Activated naive CD4-positive, alpha-beta T cell treated with anti-CD3 and anti-CD28 coated beads for 36 hours (primary cell): ENCODE measurements at regions not wholly inside any gene's neighbourhood (a gene's known extent, or its start where the extent isn't known, plus 50 kb on each side); places are given as distances from the start of the nearest gene placed in this dataset.
A peak's percentile ranks its signal among the peaks of the same experiment; 100 is the strongest.
"Not testable (repeated sequence)": the region's sequence is repeated elsewhere in the genome, so short reads cannot be mapped to it uniquely, and the experiment has no call there.

Experiments used
- CTCF ChIA-PET: fragments of 350-600 bp; sonication (Branson Sonifier 250); formaldehyde crosslinking; loops from one replicate; lab custom pipeline; 2021; ENCODE audit warnings: antibody characterized with exemption; lab: Charles Lee
- DNase-seq: peaks from one replicate; pipeline ENCODE4 v3.0.0-alpha.2; 2020
- H3K27ac Mint-ChIP-seq: one replicate; pipeline ENCODE4 v1.8.0; 2021; ENCODE audit warnings: mild to moderate bottlenecking, mixed read lengths
- H3K27me3 Mint-ChIP-seq: one replicate; pipeline ENCODE4 v1.8.0; 2021; ENCODE audit warnings: low read depth, mixed read lengths
- H3K36me3 Mint-ChIP-seq: one replicate; pipeline ENCODE4 v1.8.0; 2021; ENCODE audit warnings: low read depth, mixed read lengths
- H3K4me1 Mint-ChIP-seq: one replicate; pipeline ENCODE4 v1.8.0; 2021; ENCODE audit warnings: low read depth, mixed read lengths
- H3K4me3 Mint-ChIP-seq: one replicate; pipeline ENCODE4 v1.8.0; 2021; ENCODE audit warnings: mild to moderate bottlenecking, moderate library complexity, mixed read lengths
- H3K9me3 Mint-ChIP-seq: one replicate; pipeline ENCODE4 v1.8.0; 2021; ENCODE audit warnings: mixed read lengths
- intact Hi-C: fragments of 100-400 bp; cut with micrococcal nuclease; formaldehyde crosslinking; loops from one replicate; pipeline ENCODE4 v1.15.1; 2023

GRCh38 chr19:20431826-20432225 lies 133.8 kb downstream of the ZNF737 start:
- Mint-ChIP-seq H3K4me3 (no peak overlapping the region), H3K9me3 (peaks cover 3% of the 10 kb centered on the region), H3K36me3 (no peaks in the 10 kb centered on the region), H3K4me1 (peaks cover 2% of the 10 kb centered on the region), H3K27ac (no peak overlapping the region), H3K27me3 (no peaks in the 10 kb centered on the region)
- intact Hi-C loops = no loop called here
- DNase-seq = no peak
- CTCF ChIA-PET = no interaction called here

GRCh38 chr19:20423381-20424197 lies 142.0 kb downstream of the ZNF737 start:
- peaks cover 37% of the 10 kb centered on the region for H3K36me3 Mint-ChIP-seq
- H3K9me3 Mint-ChIP-seq = peaks cover 4% of the 10 kb centered on the region
- peak overlapping the region; percentile 98 for H3K27ac Mint-ChIP-seq
- peaks cover 10% of the 10 kb centered on the region for H3K4me1 Mint-ChIP-seq
- H3K27me3 Mint-ChIP-seq = no peaks in the 10 kb centered on the region
- peak overlapping the region; percentile 94 for H3K4me3 Mint-ChIP-seq
- peak; percentile 59 for DNase-seq
- intact Hi-C loops = loop anchor here (1.0 to 10.0 kb wide), 7 partner anchors 142 to 661 kb away; partner anchors contain the start of genes ZNF430, ZNF486, ZNF714 and ZNF737
- CTCF ChIA-PET = interaction anchor here (1.4 kb wide), 1 partner anchor 352 kb away, joined by 3 read pairs; the partner anchor contains the start of gene ZNF66

DNA sequence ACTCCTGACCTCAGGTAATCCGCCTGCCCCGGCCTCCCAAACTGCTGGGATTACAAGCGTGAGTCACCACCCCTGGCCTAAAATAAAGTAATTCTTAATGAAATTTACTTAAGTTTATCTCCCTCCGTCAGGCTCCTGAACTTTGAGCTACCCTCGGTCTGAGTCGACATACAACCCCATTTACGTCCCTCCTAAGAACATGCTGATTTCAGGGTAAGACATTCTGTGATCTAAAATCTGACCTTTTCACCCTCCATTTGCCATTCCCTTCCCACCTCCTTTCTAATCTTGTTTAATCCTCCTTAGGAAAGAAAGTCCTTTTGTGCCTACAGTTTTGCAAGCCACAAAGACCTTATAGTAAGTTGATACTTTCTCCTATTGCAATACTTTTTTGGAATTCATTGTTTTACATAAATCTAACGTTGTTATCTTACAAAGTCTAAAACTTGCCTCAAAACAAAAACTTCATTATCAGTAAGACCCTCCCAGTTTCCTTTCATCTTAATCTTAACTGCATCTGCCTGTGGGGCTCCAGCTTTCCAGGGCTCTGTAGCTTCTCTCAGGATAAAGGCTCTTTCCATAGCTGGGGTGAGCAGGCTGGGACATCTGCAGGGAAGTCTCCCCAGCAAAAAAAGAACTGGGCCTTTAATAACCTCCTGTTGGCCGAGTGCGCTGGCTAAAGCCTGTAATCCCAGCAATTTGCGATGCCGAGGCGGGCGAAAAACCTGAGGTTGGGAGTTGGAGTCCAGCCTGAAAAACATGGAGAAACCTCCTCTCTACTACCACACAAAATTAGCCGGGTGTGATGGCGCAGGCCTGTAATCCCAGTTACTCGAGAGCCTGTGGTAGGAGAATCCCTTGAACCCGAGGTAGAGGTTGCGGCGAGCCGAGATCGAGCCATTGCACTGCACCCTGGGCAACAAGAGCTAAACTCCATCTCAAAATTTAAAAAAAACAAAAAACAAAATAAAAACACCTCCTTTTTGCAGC lies 143.1 kb downstream of the ZNF737 start:
- Mint-ChIP-seq H3K4me3 (peak overlapping the region; percentile 94), H3K27ac (no peak overlapping the region), H3K36me3 (peaks cover 45% of the 10 kb centered on the region), H3K9me3 (peaks cover 4% of the 10 kb centered on the region), H3K4me1 (peaks cover 10% of the 10 kb centered on the region), H3K27me3 (no peaks in the 10 kb centered on the region)
- intact Hi-C loops = loop anchor here (5.0 to 10.0 kb wide), 4 partner anchors 258 to 662 kb away; partner anchors contain the start of genes ZNF430, ZNF486, ZNF714 and ZNF93
- CTCF ChIA-PET = no interaction called here
- DNase-seq = no peak

- no peak for DNase-seq
- no peak overlapping the region for H3K27ac Mint-ChIP-seq
- peaks cover 79% of the 10 kb centered on the region for H3K36me3 Mint-ChIP-seq
- peaks cover 4% of the 10 kb centered on the region for H3K9me3 Mint-ChIP-seq
- no peak overlapping the region for H3K4me3 Mint-ChIP-seq
- H3K4me1 Mint-ChIP-seq = peaks cover 5% of the 10 kb centered on the region
- intact Hi-C loops = no loop called here
- CTCF ChIA-PET = no interaction called here
- H3K27me3 Mint-ChIP-seq = no peaks in the 10 kb centered on the region
These were observed 148.9 kb downstream of the ZNF737 start for GRCh38 chr19:20416661-20417060.

DNA sequence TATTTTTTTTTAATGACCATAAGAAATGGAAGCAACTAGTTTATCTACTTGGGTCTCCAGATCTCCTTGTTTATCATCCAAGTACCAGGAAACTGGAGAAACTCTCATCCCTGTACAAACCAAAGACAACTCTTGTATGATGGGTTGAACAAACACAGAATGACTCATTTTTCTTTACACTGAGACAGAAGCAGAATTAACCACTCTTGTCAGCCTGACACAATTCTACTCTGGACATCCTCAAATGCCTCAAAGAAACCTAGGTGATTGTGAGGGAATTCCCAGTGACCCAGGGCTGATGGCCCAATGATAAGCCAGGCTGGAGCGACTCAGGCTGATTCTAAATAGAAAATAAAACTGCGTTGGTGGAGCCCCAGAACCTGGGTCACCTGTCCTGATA lies 151.5 kb downstream of the ZNF737 start:
- CTCF ChIA-PET = no interaction called here
- DNase-seq = no peak
- no peaks in the 10 kb centered on the region for H3K27me3 Mint-ChIP-seq
- H3K27ac Mint-ChIP-seq = no peak overlapping the region
- no peak overlapping the region for H3K4me3 Mint-ChIP-seq
- peaks cover 75% of the 10 kb centered on the region for H3K36me3 Mint-ChIP-seq
- H3K9me3 Mint-ChIP-seq = peaks cover 5% of the 10 kb centered on the region
- H3K4me1 Mint-ChIP-seq = peaks cover 3% of the 10 kb centered on the region
- intact Hi-C loops = no loop called here

GRCh38 chr19:20413705-20414104 lies 151.9 kb downstream of the ZNF737 start:
- Mint-ChIP-seq H3K9me3 (peaks cover 5% of the 10 kb centered on the region), H3K36me3 (peaks cover 76% of the 10 kb centered on the region)
- CTCF ChIA-PET = no interaction called here

DNA sequence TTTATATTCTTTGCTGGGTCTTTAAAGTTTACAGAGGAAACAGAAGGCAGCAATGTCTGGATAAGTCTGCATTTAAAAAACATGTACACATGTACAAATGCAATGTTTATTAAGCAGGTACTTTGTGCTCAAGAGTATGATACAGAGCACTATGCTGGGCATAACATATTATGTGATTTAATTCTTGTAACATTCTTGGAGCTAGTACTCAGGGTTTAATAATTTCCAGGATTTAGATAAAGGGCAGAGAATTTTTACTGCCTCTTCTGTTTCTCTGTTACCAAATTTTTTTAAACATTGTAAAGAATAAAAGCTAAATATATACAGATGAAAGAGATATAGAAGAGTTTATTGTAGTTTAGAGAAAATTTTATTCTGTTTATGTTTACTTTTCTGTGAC lies 152.7 kb downstream of the ZNF737 start:
- DNase-seq = no peak
- H3K4me1 Mint-ChIP-seq = peaks cover 3% of the 10 kb centered on the region
- H3K9me3 Mint-ChIP-seq = peaks cover 5% of the 10 kb centered on the region
- intact Hi-C loops = no loop called here
- CTCF ChIA-PET = no interaction called here
- H3K36me3 Mint-ChIP-seq = peaks cover 75% of the 10 kb centered on the region
- no peak overlapping the region for H3K27ac Mint-ChIP-seq
- no peaks in the 10 kb centered on the region for H3K27me3 Mint-ChIP-seq
- no peak overlapping the region for H3K4me3 Mint-ChIP-seq

More at GRCh38 chr19:20413705-20414104, 151.9 kb downstream of the ZNF737 start:
- Mint-ChIP-seq H3K4me1 (peaks cover 3% of the 10 kb centered on the region), H3K27ac (no peak overlapping the region), H3K4me3 (no peak overlapping the region), H3K27me3 (no peaks in the 10 kb centered on the region)
- no peak for DNase-seq
- intact Hi-C loops = no loop called here

DNA sequence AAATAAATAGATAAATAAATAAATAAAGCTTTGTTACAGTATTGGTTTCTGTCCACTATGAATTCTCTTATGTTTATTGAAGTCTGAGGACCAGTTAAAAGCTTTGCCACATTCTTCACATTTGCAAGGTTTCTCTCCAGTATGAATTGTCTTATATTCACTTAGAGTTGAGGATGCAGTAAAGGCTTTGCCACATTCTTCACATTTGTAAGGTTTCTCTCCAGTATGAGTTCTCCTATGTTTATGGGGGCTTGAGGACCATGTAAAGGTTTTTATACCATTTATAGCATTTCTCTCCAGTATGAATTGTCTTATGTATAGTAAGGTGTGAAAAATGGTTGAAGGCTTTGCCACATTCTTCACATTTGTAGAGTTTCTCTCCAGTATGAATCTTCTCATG lies 168.3 kb downstream of the ZNF737 start:
- H3K36me3 Mint-ChIP-seq = peaks cover 42% of the 10 kb centered on the region

DNA sequence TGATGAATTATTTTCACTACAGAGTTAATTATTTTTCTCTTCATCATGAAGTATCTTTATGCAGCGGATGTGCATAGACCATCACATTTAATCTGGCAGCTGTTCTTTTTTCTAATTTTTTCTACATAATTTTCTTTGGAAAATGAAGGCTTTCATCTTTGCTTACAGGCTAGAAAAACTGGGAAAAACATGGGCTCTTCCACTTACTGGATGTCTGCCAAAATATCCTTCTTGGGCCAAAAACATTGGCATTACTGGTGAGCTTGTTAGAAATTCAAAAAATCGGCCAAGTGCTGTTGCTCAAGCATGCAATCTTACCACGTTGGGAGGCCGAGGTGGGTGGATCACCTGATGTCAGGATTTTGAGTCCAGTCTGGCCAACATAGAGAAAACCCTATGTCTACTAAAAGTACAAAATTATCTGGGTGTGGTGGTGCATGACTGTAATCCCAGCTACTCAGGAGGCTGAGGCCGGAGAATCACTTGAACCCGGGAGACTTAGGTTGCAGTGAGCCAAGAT lies 176.8 kb downstream of the ZNF737 start:
- Mint-ChIP-seq H3K4me1 (no peaks in the 10 kb centered on the region), H3K9me3 (peaks cover 21% of the 10 kb centered on the region), H3K4me3 (no peak overlapping the region), H3K36me3 (peaks cover 6% of the 10 kb centered on the region), H3K27me3 (no peaks in the 10 kb centered on the region), H3K27ac (no peak overlapping the region)
- DNase-seq = no peak
- CTCF ChIA-PET = no interaction called here
- intact Hi-C loops = no loop called here

More for the DNA sequence above, 168.3 kb downstream of the ZNF737 start:
- Mint-ChIP-seq H3K9me3 (peaks cover 40% of the 10 kb centered on the region), H3K27me3 (no peaks in the 10 kb centered on the region), H3K4me3 (no peak overlapping the region), H3K4me1 (no peaks in the 10 kb centered on the region), H3K27ac (no peak overlapping the region)
- intact Hi-C loops = no loop called here
- DNase-seq = no peak
- CTCF ChIA-PET = no interaction called here

GRCh38 chr19:20385061-20385460 lies 180.5 kb downstream of the ZNF737 start:
- CTCF ChIA-PET = no interaction called here
- Mint-ChIP-seq H3K9me3 (peaks cover 19% of the 10 kb centered on the region), H3K27ac (no peak overlapping the region), H3K4me1 (no peaks in the 10 kb centered on the region), H3K27me3 (no peaks in the 10 kb centered on the region), H3K4me3 (no peak overlapping the region), H3K36me3 (peaks cover 2% of the 10 kb centered on the region)
- no peak for DNase-seq
- intact Hi-C loops = no loop called here

- Mint-ChIP-seq H3K4me1 (no peaks in the 10 kb centered on the region), H3K27me3 (peaks cover 2% of the 10 kb centered on the region), H3K27ac (no peak overlapping the region), H3K36me3 (peaks cover 2% of the 10 kb centered on the region), H3K9me3 (peaks cover 8% of the 10 kb centered on the region), H3K4me3 (no peak overlapping the region)
- CTCF ChIA-PET = no interaction called here
- intact Hi-C loops = no loop called here
- DNase-seq = no peak
These were observed 193.7 kb downstream of the ZNF737 start for GRCh38 chr19:20371911-20372310.

DNA sequence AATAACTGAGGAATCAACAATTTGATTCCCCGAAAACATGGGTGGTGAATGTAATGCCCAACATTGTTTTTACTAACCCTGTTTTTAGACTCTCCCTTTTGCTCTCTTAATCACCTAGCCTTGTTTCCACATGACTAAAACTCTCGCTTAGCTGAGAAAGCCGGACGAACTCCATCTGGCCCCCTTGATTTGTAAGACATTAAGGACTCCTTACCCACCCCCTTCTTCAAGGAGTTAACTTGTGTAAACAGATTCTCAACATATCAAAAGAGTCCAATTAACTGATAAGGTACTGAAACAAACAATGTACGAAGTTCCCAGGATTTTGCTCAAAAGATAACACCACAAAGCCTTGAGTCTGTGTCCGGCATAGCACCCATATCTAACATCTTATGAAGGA lies 194.3 kb downstream of the ZNF737 start:
- H3K9me3 Mint-ChIP-seq, CTCF ChIA-PET, H3K36me3 Mint-ChIP-seq, intact Hi-C loops, H3K4me1 Mint-ChIP-seq, H3K27ac Mint-ChIP-seq, DNase-seq, H3K27me3 Mint-ChIP-seq, H3K4me3 Mint-ChIP-seq: not testable (repeated sequence)
